BJ (cell line): ENCODE measurements at regions not wholly inside any gene's neighbourhood (a gene's known extent, or its start where the extent isn't known, plus 50 kb on each side); places are given as distances from the start of the nearest gene placed in this dataset.

Experiments used
- CTCF ChIA-PET: fragments of 350-600 bp; formaldehyde crosslinking; extraction: SDS; loops from one replicate; lab custom pipeline; 2021; ENCODE audit warnings: antibody characterized with exemption, inconsistent platforms; lab: Yijun Ruan, JAX
- POLR2A ChIA-PET: fragments of 300-600 bp; sonication (Branson Sonifier 250); formaldehyde crosslinking; extraction: SDS; loops from one replicate; lab custom pipeline; 2021; ENCODE audit warnings: antibody characterized with exemption; lab: Charles Lee
- DNase-seq: peaks from one replicate; pipeline ENCODE4 v3.0.0-alpha.2; 2011; ENCODE audit warnings: low read depth
- H3K27me3 ChIP-seq: 2 replicates; pipeline ENCODE4 v1.6.0; 2011; ENCODE audit warnings: low read length; ENCODE audit not compliant: control insufficient read depth, insufficient read depth
- H3K36me3 ChIP-seq: 2 replicates; pipeline ENCODE4 v1.5.1; 2011; ENCODE audit warnings: low read length; ENCODE audit not compliant: control insufficient read depth, insufficient read depth
- H3K4me3 ChIP-seq: 2 replicates; pipeline ENCODE4 v1.5.1; 2011; ENCODE audit warnings: low read depth, mild to moderate bottlenecking, control low read depth, low read length
- TF ChIP-seq, protein P1 (sequence below): IDR thresholded peaks from 2 replicates; pipeline ENCODE4 v1.5.1; 2011; ENCODE audit warnings: low read depth, mild to moderate bottlenecking, control low read depth, inconsistent platforms, low read length, moderate library complexity; ENCODE audit not compliant: insufficient read depth

DNA sequence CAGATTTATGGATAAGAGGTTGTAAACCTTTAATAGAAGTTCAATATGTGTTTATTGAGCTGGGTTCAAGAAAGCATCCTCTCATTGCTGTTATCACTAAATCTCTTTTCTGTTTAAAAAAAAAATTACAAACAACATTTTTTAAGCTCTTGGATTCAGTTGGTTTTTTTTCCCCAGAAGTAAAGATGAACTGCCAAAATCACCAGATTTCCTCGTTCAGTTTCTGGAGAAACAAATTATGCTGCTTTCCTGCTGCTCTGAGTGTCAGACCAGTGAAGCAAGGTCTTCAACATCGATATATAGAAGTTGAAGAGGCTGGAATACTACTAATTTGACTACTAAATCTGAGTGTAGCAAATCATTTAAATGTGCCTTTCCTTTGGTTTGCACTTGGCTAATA is 352.1 kb upstream of the IRAK1BP1 start:
- ChIA-PET CTCF (no interaction called here), POLR2A (no interaction called here)
- Histone ChIP-seq H3K4me3 (no peak overlapping the region), H3K27me3 (no peaks in the 10 kb centered on the region), H3K36me3 (no peaks in the 10 kb centered on the region)
- no peak for DNase-seq
- TF ChIP-seq, protein P1, sequence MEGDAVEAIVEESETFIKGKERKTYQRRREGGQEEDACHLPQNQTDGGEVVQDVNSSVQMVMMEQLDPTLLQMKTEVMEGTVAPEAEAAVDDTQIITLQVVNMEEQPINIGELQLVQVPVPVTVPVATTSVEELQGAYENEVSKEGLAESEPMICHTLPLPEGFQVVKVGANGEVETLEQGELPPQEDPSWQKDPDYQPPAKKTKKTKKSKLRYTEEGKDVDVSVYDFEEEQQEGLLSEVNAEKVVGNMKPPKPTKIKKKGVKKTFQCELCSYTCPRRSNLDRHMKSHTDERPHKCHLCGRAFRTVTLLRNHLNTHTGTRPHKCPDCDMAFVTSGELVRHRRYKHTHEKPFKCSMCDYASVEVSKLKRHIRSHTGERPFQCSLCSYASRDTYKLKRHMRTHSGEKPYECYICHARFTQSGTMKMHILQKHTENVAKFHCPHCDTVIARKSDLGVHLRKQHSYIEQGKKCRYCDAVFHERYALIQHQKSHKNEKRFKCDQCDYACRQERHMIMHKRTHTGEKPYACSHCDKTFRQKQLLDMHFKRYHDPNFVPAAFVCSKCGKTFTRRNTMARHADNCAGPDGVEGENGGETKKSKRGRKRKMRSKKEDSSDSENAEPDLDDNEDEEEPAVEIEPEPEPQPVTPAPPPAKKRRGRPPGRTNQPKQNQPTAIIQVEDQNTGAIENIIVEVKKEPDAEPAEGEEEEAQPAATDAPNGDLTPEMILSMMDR, result no peak

- Histone ChIP-seq H3K27me3 (no peaks in the 10 kb centered on the region), H3K36me3 (no peaks in the 10 kb centered on the region), H3K4me3 (no peak overlapping the region)
- TF ChIP-seq, protein P1, result no peak
- DNase-seq, result no peak
- POLR2A ChIA-PET, result no interaction called here
- CTCF ChIA-PET, result no interaction called here
Observed at GRCh38 chr6:78517399-78517798, 350.0 kb upstream of the IRAK1BP1 start.

DNA sequence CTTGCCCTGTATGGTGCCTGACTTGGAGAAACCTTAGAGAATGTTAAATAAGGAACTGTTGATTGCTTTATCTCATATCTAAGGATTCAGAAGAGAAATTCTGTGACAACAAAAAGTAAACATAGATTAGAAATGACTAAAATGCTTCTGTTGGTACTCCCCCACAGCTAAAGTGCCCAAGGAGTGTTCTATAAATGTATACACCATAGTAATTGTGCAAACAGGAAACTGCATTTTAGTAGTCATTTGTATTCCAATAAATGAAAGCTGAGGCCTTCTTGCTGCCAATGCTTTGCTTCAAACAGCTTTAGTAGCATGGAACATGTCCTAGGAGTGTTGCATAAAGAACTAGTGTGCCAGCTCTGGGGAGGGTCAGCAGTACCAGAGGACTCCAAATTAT is 343.7 kb upstream of the IRAK1BP1 start:
- TF ChIP-seq, protein P1, result no peak
- ChIA-PET CTCF (interaction anchor here (0.6 kb wide), 1 partner anchor 87 kb away, joined by 3 read pairs; no protein-coding TSS in a partner anchor), POLR2A (no interaction called here)
- no peak overlapping the region for H3K4me3 ChIP-seq
- no peak for DNase-seq
- no peaks in the 10 kb centered on the region for H3K27me3 ChIP-seq
- no peaks in the 10 kb centered on the region for H3K36me3 ChIP-seq

DNA sequence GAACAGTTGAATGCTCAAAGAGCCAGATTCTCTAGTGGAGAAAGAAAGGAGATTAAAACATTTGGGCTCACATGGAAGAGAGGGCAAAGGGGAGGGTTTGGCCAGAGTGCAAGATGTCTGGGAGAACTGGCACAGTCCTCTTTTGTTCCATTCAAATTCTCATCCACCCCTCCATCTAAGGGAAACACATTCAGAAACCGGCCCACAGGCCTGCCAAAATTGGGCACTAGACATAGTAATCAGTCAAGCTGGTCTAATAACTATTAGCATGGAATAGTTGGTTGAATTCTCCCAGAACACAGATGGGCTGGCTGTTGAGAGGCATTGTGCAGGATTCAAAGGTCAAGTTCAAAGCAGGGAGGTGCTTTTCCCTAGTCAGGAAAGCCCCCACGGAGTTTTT is 341.4 kb upstream of the IRAK1BP1 start:
- DNase-seq, result no peak
- Histone ChIP-seq H3K4me3 (no peak overlapping the region), H3K36me3 (no peaks in the 10 kb centered on the region), H3K27me3 (no peaks in the 10 kb centered on the region)
- CTCF ChIA-PET, result interaction anchor here (0.6 kb wide), 1 partner anchor 473 kb away, joined by 3 read pairs; no protein-coding TSS in a partner anchor
- TF ChIP-seq, protein P1, result no peak
- POLR2A ChIA-PET, result no interaction called here

DNA sequence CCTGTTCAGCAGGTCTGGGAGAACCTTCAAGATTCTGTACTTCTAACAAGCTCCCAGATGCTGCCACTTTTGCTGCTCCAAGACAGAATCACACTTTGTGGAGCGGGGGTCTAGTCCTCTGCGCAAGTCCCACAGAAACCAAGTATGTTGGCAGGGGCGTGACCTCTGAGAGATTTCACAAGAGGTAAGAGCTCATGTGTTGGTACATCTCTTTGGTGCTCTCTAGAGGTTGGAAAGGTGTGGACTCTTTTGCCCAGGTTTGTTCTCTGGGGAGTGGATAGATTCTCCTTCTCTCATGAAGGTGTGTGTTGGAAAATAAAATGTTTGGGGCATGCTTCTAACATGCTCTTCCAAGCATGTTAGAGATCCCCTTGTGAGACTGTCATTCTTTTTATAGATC is 340.9 kb upstream of the IRAK1BP1 start:
- Histone ChIP-seq H3K4me3 (no peak overlapping the region), H3K36me3 (no peaks in the 10 kb centered on the region), H3K27me3 (no peaks in the 10 kb centered on the region)
- TF ChIP-seq, protein P1, result no peak
- DNase-seq, result no peak
- ChIA-PET POLR2A (interaction anchor here (1.0 kb wide), 1 partner anchor 15 kb away, joined by 4 read pairs; no protein-coding TSS in a partner anchor), CTCF (no interaction called here)
